H1 (cell line): ENCODE measurements at regions not wholly inside any gene's neighbourhood (a gene's known extent, or its start where the extent isn't known, plus 50 kb on each side); places are given as distances from the start of the nearest gene placed in this dataset.
A peak's percentile ranks its signal among the peaks of the same experiment; 100 is the strongest.

Experiments
- CTCF ChIA-PET: fragments of 300-600 bp; sonication (Branson Sonifier 250); formaldehyde crosslinking; loops from one replicate; lab custom pipeline; 2021; ENCODE audit not compliant: partially characterized antibody; lab: Charles Lee
- POLR2A ChIA-PET: fragments of 300-600 bp; sonication (Branson Sonifier 250); formaldehyde crosslinking; loops from one replicate; lab custom pipeline; 2021; ENCODE audit warnings: inconsistent platforms; ENCODE audit not compliant: partially characterized antibody; lab: Charles Lee
- DNase-seq, 2 experiments: peaks; one replicate each; pipeline versions ENCODE4 v3.0.0 to v3.0.0-alpha.2; 2010 to 2022; ENCODE audit warnings: low spot score in 2 of 2, low read depth in 1 of 2, mixed read lengths in 1 of 2
- FAIRE-seq: peaks from 2 replicates; lab custom pipeline; 2011; peaks lifted over from hg19 to GRCh38; lab: Jason Lieb, UNC
- H2AFZ ChIP-seq: 2 replicates; pipeline ENCODE4 v1.8.1; 2012; ENCODE audit warnings: low read length, inconsistent platforms
- H2AK5ac ChIP-seq: 2 replicates; pipeline ENCODE4 v1.6.1; 2013; ENCODE audit warnings: low read depth, low read length
- H2BK120ac ChIP-seq: replicated peaks from 2 replicates; pipeline ENCODE3; 2013; ENCODE audit warnings: low read depth, low read length, inconsistent platforms
- H2BK12ac ChIP-seq: 2 replicates; pipeline ENCODE4 v1.6.1; 2013; ENCODE audit warnings: low read depth, low read length
- H2BK15ac ChIP-seq: 2 replicates; pipeline ENCODE4 v1.6.1; 2013; ENCODE audit warnings: low read length
- H2BK20ac ChIP-seq: 2 replicates; pipeline ENCODE4 v1.6.1; 2013; ENCODE audit warnings: low read length
- H2BK5ac ChIP-seq: 2 replicates; pipeline ENCODE4 v1.6.1; 2013; ENCODE audit warnings: low read depth, low read length
- H3K14ac ChIP-seq: 2 replicates; pipeline ENCODE4 v1.6.1; 2013; ENCODE audit warnings: inconsistent platforms; ENCODE audit not compliant: insufficient read length
- H3K18ac ChIP-seq: 2 replicates; pipeline ENCODE4 v1.6.1; 2013; ENCODE audit warnings: low read length; ENCODE audit errors: extremely low read depth
- H3K23ac ChIP-seq: 2 replicates; pipeline ENCODE4 v1.6.1; 2013; ENCODE audit warnings: inconsistent platforms; ENCODE audit not compliant: insufficient read length
- H3K23me2 ChIP-seq: 2 replicates; pipeline ENCODE4 v1.6.1; 2013; ENCODE audit warnings: low read depth, low read length
- H3K27ac ChIP-seq: 2 replicates; pipeline ENCODE4 v1.6.1; 2011; ENCODE audit warnings: low read depth, low read length, inconsistent platforms
- H3K27me3 ChIP-seq, 4 experiments: replicated peaks in 1 of 4; 1 replicate in 1 of 4; 2 replicates in 3 of 4; pipeline versions ENCODE4 v1.6.1 to v1.8.1; 2011 to 2013; ENCODE audit warnings: low read length in 3 of 4, mild to moderate bottlenecking in 3 of 4, inconsistent platforms in 2 of 4, mixed read lengths in 2 of 4, moderate library complexity in 1 of 4; ENCODE audit not compliant: control insufficient read depth in 3 of 4, insufficient read depth in 3 of 4; ENCODE audit errors: extremely low read depth in 1 of 4
- H3K36me3 ChIP-seq, 4 experiments: 2 replicates each; pipeline versions ENCODE4 v1.6.1 to v1.8.1; 2011 to 2013; ENCODE audit warnings: mild to moderate bottlenecking in 4 of 4, low read length in 3 of 4, moderate library complexity in 2 of 4, control low read depth in 1 of 4, inconsistent platforms in 1 of 4; ENCODE audit not compliant: insufficient read depth in 4 of 4, control insufficient read depth in 2 of 4
- H3K4ac ChIP-seq: replicated peaks from 2 replicates; pipeline ENCODE3; 2013; ENCODE audit warnings: low read length, low read depth, mixed read lengths, inconsistent platforms; ENCODE audit not compliant: insufficient read length
- H3K4me1 ChIP-seq, 4 experiments: replicated peaks in 1 of 4; 1 replicate in 1 of 4; 2 replicates in 3 of 4; pipeline versions ENCODE4 v1.6.1 to v1.8.1; 2011 to 2013; ENCODE audit warnings: low read length in 3 of 4, inconsistent platforms in 2 of 4, mixed read lengths in 1 of 4; ENCODE audit not compliant: insufficient read depth in 4 of 4, control insufficient read depth in 3 of 4
- H3K4me2 ChIP-seq, 2 experiments: 2 replicates each; pipeline versions ENCODE4 v1.6.1 to v1.8.1; 2011 to 2013; ENCODE audit warnings: low read depth in 2 of 2, low read length in 2 of 2, control low read depth in 1 of 2, inconsistent platforms in 1 of 2, mild to moderate bottlenecking in 1 of 2; ENCODE audit not compliant: insufficient read depth in 1 of 2
- H3K4me3 ChIP-seq, 4 experiments: fragments of 200-600, 300-600 bp in 1 of 4; sonication (generic), shearing (Covaris generic), sonication (Bioruptor Twin) in 1 of 4; 2 replicates each; pipeline versions ENCODE4 v1.5.1 to v1.8.1; 2011 to 2016; ENCODE audit warnings: low read length in 4 of 4, low read depth in 3 of 4, control low read depth in 2 of 4, inconsistent platforms in 2 of 4, mild to moderate bottlenecking in 2 of 4, mixed read lengths in 1 of 4, moderate library complexity in 1 of 4; ENCODE audit not compliant: insufficient read depth in 2 of 4; ENCODE audit errors: extremely low read depth in 1 of 4
- H3K56ac ChIP-seq: replicated peaks from 2 replicates; pipeline ENCODE3; 2013; ENCODE audit warnings: low read depth, mild to moderate bottlenecking, mixed read lengths, low read length, inconsistent platforms; ENCODE audit not compliant: insufficient read length
- H3K79me1 ChIP-seq: 2 replicates; pipeline ENCODE4 v1.6.1; 2013; ENCODE audit warnings: low read depth, low read length, control low read depth
- H3K79me2 ChIP-seq, 2 experiments: 2 replicates each; pipeline versions ENCODE4 v1.6.1 to v1.8.1; 2012 to 2013; ENCODE audit warnings: low read length in 2 of 2, mild to moderate bottlenecking in 2 of 2, inconsistent platforms in 1 of 2; ENCODE audit not compliant: insufficient read depth in 2 of 2, control insufficient read depth in 1 of 2
- H3K9ac ChIP-seq, 4 experiments: replicated peaks in 1 of 4; 1 replicate in 1 of 4; 2 replicates in 3 of 4; pipeline versions ENCODE4 v1.6.1 to v1.8.1; 2011 to 2013; ENCODE audit warnings: low read depth in 3 of 4, low read length in 3 of 4, control low read depth in 2 of 4, mild to moderate bottlenecking in 2 of 4, moderate library complexity in 2 of 4, inconsistent platforms in 1 of 4; ENCODE audit errors: extremely low read depth in 1 of 4
- H3K9me3 ChIP-seq, 2 experiments: 2 replicates each; pipeline versions ENCODE4 v1.6.1 to v1.8.1; 2012 to 2013; ENCODE audit warnings: mild to moderate bottlenecking in 2 of 2, moderate library complexity in 2 of 2, control low read depth in 1 of 2, inconsistent platforms in 1 of 2, low read depth in 1 of 2, low read length in 1 of 2, mixed read lengths in 1 of 2; ENCODE audit not compliant: insufficient read depth in 2 of 2
- H4K20me1 ChIP-seq, 2 experiments: replicated peaks in 1 of 2; 2 replicates each; pipeline versions ENCODE3 to v1.8.1; 2011 to 2013; ENCODE audit warnings: inconsistent platforms in 2 of 2, low read length in 2 of 2, mild to moderate bottlenecking in 1 of 2; ENCODE audit not compliant: insufficient read depth in 2 of 2, control insufficient read depth in 1 of 2
- H4K5ac ChIP-seq: 2 replicates; pipeline ENCODE4 v1.6.1; 2013; ENCODE audit warnings: low read length, low read depth, mixed read lengths, inconsistent platforms; ENCODE audit not compliant: insufficient read length
- H4K8ac ChIP-seq: 2 replicates; pipeline ENCODE4 v1.8.0; 2013; ENCODE audit warnings: mild to moderate bottlenecking, moderate library complexity, low read length, inconsistent platforms; ENCODE audit not compliant: insufficient read depth; ENCODE audit errors: extremely low read depth
- H4K91ac ChIP-seq: replicated peaks from 2 replicates; pipeline ENCODE3; 2013; ENCODE audit warnings: low read length, mixed read lengths, inconsistent platforms; ENCODE audit not compliant: insufficient read length
- BACH1 ChIP-seq: IDR thresholded peaks from 2 replicates; pipeline ENCODE4 v1.6.1; 2012; ENCODE audit warnings: low read length, improper control_type of control experiment
- BRCA1 ChIP-seq: IDR thresholded peaks from 2 replicates; pipeline ENCODE4 v1.6.1; 2012; ENCODE audit warnings: low read depth, low read length, improper control_type of control experiment
- CEBPB ChIP-seq: IDR thresholded peaks from 2 replicates; pipeline ENCODE4 v1.6.1; 2012; ENCODE audit warnings: low read depth, low read length
- EZH2 ChIP-seq: fragments of 200-600 bp; sonication (generic); IDR thresholded peaks from 2 replicates; pipeline ENCODE4 v1.7.1; 2012; ENCODE audit warnings: low read depth, mild to moderate bottlenecking, moderate library complexity, low read length, inconsistent platforms; ENCODE audit not compliant: severe bottlenecking
- HDAC6 ChIP-seq: IDR thresholded peaks from one replicate; pipeline ENCODE4 v1.7.1; 2012; ENCODE audit warnings: low read depth, mild to moderate bottlenecking, inconsistent platforms, low read length, moderate library complexity
- KDM4A ChIP-seq: IDR thresholded peaks from one replicate; pipeline ENCODE4 v1.7.1; 2012; ENCODE audit warnings: low read depth, mild to moderate bottlenecking, moderate library complexity, low read length, inconsistent platforms; ENCODE audit not compliant: severe bottlenecking
- RAD21 ChIP-seq, 2 experiments: IDR thresholded peaks in 1 of 2; conservative IDR thresholded peaks in 1 of 2; 2 replicates each; pipeline ENCODE4 v1.6.1; 2011; ENCODE audit warnings: low read depth in 2 of 2, low read length in 2 of 2, improper control_type of control experiment in 1 of 2, inconsistent platforms in 1 of 2, mild to moderate bottlenecking in 1 of 2, moderate library complexity in 1 of 2
- RFX5 ChIP-seq: IDR thresholded peaks from 2 replicates; pipeline ENCODE4 v1.6.1; 2011; ENCODE audit warnings: low read depth, low read length, improper control_type of control experiment, borderline replicate concordance
- RNF2 ChIP-seq: fragments of 200-900, 300-1000 bp; sonication (generic); IDR thresholded peaks from 2 replicates; pipeline ENCODE4 v1.7.1; 2016; ENCODE audit warnings: borderline replicate concordance, low read depth, mild to moderate bottlenecking, antibody characterized with exemption, low read length; ENCODE audit not compliant: poor library complexity, severe bottlenecking; ENCODE audit errors: missing control alignments
- SIX5 ChIP-seq: IDR thresholded peaks from 2 replicates; pipeline ENCODE4 v1.6.1; 2011; ENCODE audit warnings: mild to moderate bottlenecking, low read depth, low read length
- SRF ChIP-seq: IDR thresholded peaks from 2 replicates; pipeline ENCODE4 v1.6.1; 2011; ENCODE audit warnings: mild to moderate bottlenecking, low read depth, low read length, moderate library complexity
- TAF7 ChIP-seq: optimal IDR thresholded peaks from 2 replicates; pipeline ENCODE3; 2011; ENCODE audit warnings: low read depth, mild to moderate bottlenecking, inconsistent platforms, low read length, moderate library complexity, borderline replicate concordance
- TEAD4 ChIP-seq: IDR thresholded peaks from 2 replicates; pipeline ENCODE4 v1.6.1; 2012; ENCODE audit warnings: low read depth, low read length, inconsistent platforms, mixed read lengths
- WGBS, 2 experiments: shearing (Covaris generic) in 1 of 2; methylation state at CpG; one replicate each; pipeline versions ENCODE4 v1.1.6 to v1.1.7; 2013 to 2015; ENCODE audit warnings: low lambda C conversion rate in 2 of 2, mixed read lengths in 2 of 2, inconsistent platforms in 1 of 2, low coverage in 1 of 2, missing lambda C conversion rate in 1 of 2; ENCODE audit not compliant: insufficient replicate concordance in 2 of 2, insufficient coverage in 1 of 2, insufficient read length in 1 of 2; ENCODE audit errors: extremely low coverage in 1 of 2, missing lambda C conversion rate in 1 of 2; 5-methylcytosine and 5-hydroxymethylcytosine counted together

- Histone ChIP-seq H3K79me1 (no peaks in the 10 kb centered on the region), H2AFZ (peak overlapping the region; percentile 98), H3K4ac (no peak overlapping the region), H2BK20ac (no peak overlapping the region), H4K5ac (no peak overlapping the region), H3K27me3 (no peaks in the 10 kb centered on the region), H3K14ac (no peak overlapping the region), H3K79me2 (no peaks in the 10 kb centered on the region), H3K23ac (no peak overlapping the region), H2BK12ac (no peak overlapping the region), H3K18ac (no peak overlapping the region), H4K20me1 (no peaks in the 10 kb centered on the region), H4K8ac (no peak overlapping the region), H2BK15ac (no peak overlapping the region), H3K4me2 (no peak overlapping the region), H2BK120ac (no peak overlapping the region), H3K36me3 (no peaks in the 10 kb centered on the region), H3K4me3 (no peak overlapping the region), H2BK5ac (no peak overlapping the region), H3K4me1 (no peaks in the 10 kb centered on the region), H2AK5ac (no peak overlapping the region), H4K91ac (no peak overlapping the region), H3K9me3 (no peaks in the 10 kb centered on the region), H3K56ac (no peak overlapping the region), H3K23me2 (no peaks in the 10 kb centered on the region), H3K27ac (no peak overlapping the region), H3K9ac (no peak overlapping the region)
- no peak for FAIRE-seq
- DNase-seq: no peak
- CTCF ChIA-PET: interaction anchor here (0.6 kb wide), 1 partner anchor 18 kb away, joined by 3 read pairs; no protein-coding TSS in a partner anchor
- POLR2A ChIA-PET: no interaction called here
- WGBS, 2 experiments: 84% methylated on average over 1 of the region's 1 CpG; no CpG with 5 or more reads in 1 of the 2 experiments
- TF ChIP-seq SIX5 (no peak), BRCA1 (no peak), RAD21 (IDR thresholded peaks at IDR 0.05 in 1 of 2, conservative IDR thresholded peaks at IDR 0.05 in 1 of 2; ENCODE audit: low read depth in 2 of 2, low read length in 2 of 2) (no peak), TAF7 (no peak), KDM4A (no peak), RFX5 (no peak), RNF2 (no peak), EZH2 (no peak), BACH1 (no peak), CEBPB (no peak), TEAD4 (no peak), SRF (no peak), HDAC6 (no peak)
Observed at GRCh38 chr13:58547419-58547818, 915.9 kb downstream of the PCDH17 start.
